H1 (cell line): ENCODE measurements at regions not wholly inside any gene's neighbourhood (a gene's known extent, or its start where the extent isn't known, plus 50 kb on each side); places are given as distances from the start of the nearest gene placed in this dataset.

Experiments used
- BRCA1 ChIP-seq: IDR thresholded peaks from 2 replicates; pipeline ENCODE4 v1.6.1; 2012; ENCODE audit warnings: low read depth, low read length, improper control_type of control experiment
- SIN3A ChIP-seq, 2 experiments: IDR thresholded peaks in 1 of 2; conservative IDR thresholded peaks in 1 of 2; 2 replicates each; pipeline ENCODE4 v1.6.1; 2011 to 2012; ENCODE audit warnings: low read length in 2 of 2, improper control_type of control experiment in 1 of 2, low read depth in 1 of 2, mild to moderate bottlenecking in 1 of 2
- TF ChIP-seq, protein P1 (sequence below): IDR thresholded peaks from 2 replicates; pipeline ENCODE4 v1.6.1; 2012; ENCODE audit warnings: inconsistent platforms

GRCh38 chr4:22020129-22020528, 71.6 kb upstream of the KCNIP4 start (continued):
- no peak for TF ChIP-seq SIN3A (conservative IDR thresholded peaks at IDR 0.05 in 1 of 2, IDR thresholded peaks at IDR 0.05 in 1 of 2; ENCODE audit: low read depth in 1 of 2, low read length in 2 of 2)
- no peak for TF ChIP-seq BRCA1
- TF ChIP-seq, protein P1, sequence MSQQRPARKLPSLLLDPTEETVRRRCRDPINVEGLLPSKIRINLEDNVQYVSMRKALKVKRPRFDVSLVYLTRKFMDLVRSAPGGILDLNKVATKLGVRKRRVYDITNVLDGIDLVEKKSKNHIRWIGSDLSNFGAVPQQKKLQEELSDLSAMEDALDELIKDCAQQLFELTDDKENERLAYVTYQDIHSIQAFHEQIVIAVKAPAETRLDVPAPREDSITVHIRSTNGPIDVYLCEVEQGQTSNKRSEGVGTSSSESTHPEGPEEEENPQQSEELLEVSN = no peak
